D721Med (cell line): ENCODE measurements at regions not wholly inside any gene's neighbourhood (a gene's known extent, or its start where the extent isn't known, plus 50 kb on each side); places are given as distances from the start of the nearest gene placed in this dataset.

ENCODE experiments used
- DNase-seq: peaks from one replicate; pipeline ENCODE4 v3.0.0; 2011; ENCODE audit warnings: low spot score; ENCODE audit not compliant: insufficient read length
- FAIRE-seq: peaks from 2 replicates; lab custom pipeline; 2011; peaks lifted over from hg19 to GRCh38; lab: Jason Lieb, UNC
- CTCF ChIP-seq: IDR thresholded peaks from 2 replicates; pipeline ENCODE4 v1.5.1; 2012; ENCODE audit warnings: mild to moderate bottlenecking, control low read depth; ENCODE audit not compliant: insufficient read depth; ENCODE audit errors: missing control alignments

- no peak for TF ChIP-seq CTCF
- DNase-seq: no peak
- no peak for FAIRE-seq
Measured at GRCh38 chr17:53891726-53892125, 69.0 kb downstream of the KIF2B start.

DNA sequence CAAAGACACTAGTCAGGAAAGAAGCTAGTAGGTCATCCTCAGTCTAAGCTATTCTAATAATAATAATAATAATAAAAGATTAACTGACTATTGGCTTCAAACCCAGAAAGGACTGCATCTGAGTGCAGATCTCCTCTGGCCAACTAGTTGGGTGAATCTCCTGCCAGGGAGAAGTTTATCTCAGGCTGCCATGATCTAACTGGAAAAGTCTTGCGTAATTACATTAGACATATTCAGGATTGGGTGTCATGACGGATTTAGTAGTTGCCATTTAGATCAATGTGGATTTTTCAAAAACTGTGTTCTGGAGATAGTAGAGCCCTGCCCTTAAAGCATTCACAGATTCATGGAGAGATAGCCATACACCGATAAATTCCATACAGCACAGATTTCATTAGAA lies 69.5 kb downstream of the KIF2B start:
- TF ChIP-seq CTCF: no peak
- no peak for DNase-seq
- FAIRE-seq: no peak

GRCh38 chr17:53894591-53894990 lies 71.9 kb downstream of the KIF2B start:
- peak; percentile 73 for FAIRE-seq
- TF ChIP-seq CTCF: no peak
- DNase-seq: no peak

DNA sequence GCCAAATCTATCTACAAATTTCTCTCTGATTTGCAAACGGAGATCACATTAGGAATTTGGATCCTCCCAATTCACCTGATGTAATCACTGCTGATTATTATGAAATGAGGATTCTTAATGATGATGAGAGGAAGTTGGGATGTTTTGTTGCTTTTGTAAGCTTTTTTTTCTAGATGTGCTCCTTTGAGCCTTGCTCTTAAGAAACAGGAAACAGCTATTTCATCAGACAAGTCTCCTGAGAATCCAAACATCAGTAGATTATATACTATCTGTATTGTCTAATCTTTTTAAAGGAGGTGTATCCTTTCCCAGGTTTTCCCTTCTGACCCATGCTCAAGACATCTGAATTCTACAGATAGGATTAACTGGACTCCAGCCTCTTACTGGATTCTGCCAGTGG lies 73.3 kb downstream of the KIF2B start:
- FAIRE-seq (no peak), DNase-seq (no peak)
- TF ChIP-seq CTCF: no peak

- DNase-seq (no peak), FAIRE-seq (no peak)
Measured at GRCh38 chr17:53900951-53901350, 78.2 kb downstream of the KIF2B start.

GRCh38 chr17:53907435-53907834 lies 84.7 kb downstream of the KIF2B start:
- no peak for TF ChIP-seq CTCF
- no peak for FAIRE-seq
- no peak for DNase-seq

More at GRCh38 chr17:53900951-53901350, 78.2 kb downstream of the KIF2B start:
- no peak for TF ChIP-seq CTCF

DNA sequence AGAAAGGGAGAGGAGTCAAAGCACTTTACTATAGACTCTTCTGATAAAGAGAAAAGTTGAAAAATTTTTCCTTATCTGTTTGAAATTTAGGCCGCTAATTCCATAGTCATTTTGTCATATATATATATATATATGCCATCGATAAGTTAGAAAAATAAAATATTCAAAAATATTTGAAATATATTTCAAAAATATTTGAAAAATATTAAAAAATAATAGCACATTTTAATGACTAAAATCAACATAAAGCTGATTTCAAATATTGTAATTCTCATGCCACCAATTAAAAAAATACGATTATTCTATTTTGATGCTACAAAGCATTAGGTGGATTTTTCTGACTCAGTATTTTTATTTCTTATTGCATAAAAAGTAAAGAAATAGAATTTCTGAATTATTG lies 87.1 kb downstream of the KIF2B start:
- no peak for DNase-seq
- FAIRE-seq: no peak
- no peak for TF ChIP-seq CTCF
